HCT116 (cell line): ENCODE measurements at regions not wholly inside any gene's neighbourhood (a gene's known extent, or its start where the extent isn't known, plus 50 kb on each side); places are given as distances from the start of the nearest gene placed in this dataset.

ENCODE experiments used
- EZH2 ChIP-seq: fragments of 200-600 bp; sonication (generic); IDR thresholded peaks from 2 replicates; pipeline ENCODE4 v1.6.1; 2017; ENCODE audit warnings: antibody characterized with exemption, mixed run types
- RAD21 ChIP-seq: IDR thresholded peaks from 2 replicates; pipeline ENCODE4 v1.6.1; 2012; ENCODE audit warnings: low read depth, mild to moderate bottlenecking
- SIN3A ChIP-seq: IDR thresholded peaks from 2 replicates; pipeline ENCODE4 v1.6.1; 2012; ENCODE audit warnings: low read depth
- YY1 ChIP-seq: IDR thresholded peaks from 2 replicates; pipeline ENCODE4 v1.6.1; 2011; ENCODE audit warnings: low read length, low read depth, moderate library complexity, mild to moderate bottlenecking; ENCODE audit not compliant: insufficient replicate concordance; ENCODE audit errors: extremely low read depth
- TF ChIP-seq, protein P1 (sequence below), 3 experiments: fragments of 200-600 bp in 1 of 3; sonication (generic) in 1 of 3; IDR thresholded peaks in 2 of 3; conservative IDR thresholded peaks in 1 of 3; 2 replicates each; pipeline ENCODE4 v1.5.1; 2012 to 2017; ENCODE audit warnings: low read depth in 2 of 3, low read length in 2 of 3, antibody characterized with exemption in 1 of 3, borderline replicate concordance in 1 of 3, control low read depth in 1 of 3, mild to moderate bottlenecking in 1 of 3, mixed read lengths in 1 of 3, mixed run types in 1 of 3, moderate library complexity in 1 of 3; ENCODE audit not compliant: insufficient read depth in 1 of 3
- TF ChIP-seq, protein P2 (sequence below): IDR thresholded peaks from 2 replicates; pipeline ENCODE4 v1.6.1; 2012

DNA sequence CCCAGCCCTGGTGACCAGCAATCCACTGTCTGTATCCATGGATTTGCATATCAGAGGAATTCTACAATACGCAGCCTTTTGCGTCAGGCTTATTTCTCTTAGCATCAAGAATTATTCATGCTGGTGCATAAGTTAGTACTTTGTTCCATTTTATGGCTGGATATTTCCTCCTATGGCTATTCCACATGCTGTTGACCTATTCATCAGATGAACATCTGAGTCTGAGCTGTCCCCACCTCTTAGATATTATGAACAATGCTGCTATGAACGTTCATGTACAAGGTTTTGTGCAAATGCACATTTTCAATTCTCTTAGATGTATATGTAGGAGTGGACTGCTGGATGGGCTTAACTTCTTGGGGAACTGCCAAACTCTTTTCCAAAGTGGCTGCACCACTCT lies 79.0 kb upstream of the CST7 start:
- TF ChIP-seq YY1, result no peak
- TF ChIP-seq, protein P1, sequence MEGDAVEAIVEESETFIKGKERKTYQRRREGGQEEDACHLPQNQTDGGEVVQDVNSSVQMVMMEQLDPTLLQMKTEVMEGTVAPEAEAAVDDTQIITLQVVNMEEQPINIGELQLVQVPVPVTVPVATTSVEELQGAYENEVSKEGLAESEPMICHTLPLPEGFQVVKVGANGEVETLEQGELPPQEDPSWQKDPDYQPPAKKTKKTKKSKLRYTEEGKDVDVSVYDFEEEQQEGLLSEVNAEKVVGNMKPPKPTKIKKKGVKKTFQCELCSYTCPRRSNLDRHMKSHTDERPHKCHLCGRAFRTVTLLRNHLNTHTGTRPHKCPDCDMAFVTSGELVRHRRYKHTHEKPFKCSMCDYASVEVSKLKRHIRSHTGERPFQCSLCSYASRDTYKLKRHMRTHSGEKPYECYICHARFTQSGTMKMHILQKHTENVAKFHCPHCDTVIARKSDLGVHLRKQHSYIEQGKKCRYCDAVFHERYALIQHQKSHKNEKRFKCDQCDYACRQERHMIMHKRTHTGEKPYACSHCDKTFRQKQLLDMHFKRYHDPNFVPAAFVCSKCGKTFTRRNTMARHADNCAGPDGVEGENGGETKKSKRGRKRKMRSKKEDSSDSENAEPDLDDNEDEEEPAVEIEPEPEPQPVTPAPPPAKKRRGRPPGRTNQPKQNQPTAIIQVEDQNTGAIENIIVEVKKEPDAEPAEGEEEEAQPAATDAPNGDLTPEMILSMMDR (IDR thresholded peaks at IDR 0.05 in 2 of 3, conservative IDR thresholded peaks at IDR 0.05 in 1 of 3; ENCODE audit: borderline replicate concordance in 1 of 3, insufficient read depth in 1 of 3, low read depth in 2 of 3, low read length in 2 of 3), result no peak
- TF ChIP-seq EZH2, result no peak
- no peak for TF ChIP-seq SIN3A
- no peak for TF ChIP-seq RAD21
- TF ChIP-seq, protein P2, sequence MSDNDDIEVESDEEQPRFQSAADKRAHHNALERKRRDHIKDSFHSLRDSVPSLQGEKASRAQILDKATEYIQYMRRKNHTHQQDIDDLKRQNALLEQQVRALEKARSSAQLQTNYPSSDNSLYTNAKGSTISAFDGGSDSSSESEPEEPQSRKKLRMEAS, result no peak
